B cell (primary cell): ENCODE measurements at regions not wholly inside any gene's neighbourhood (a gene's known extent, or its start where the extent isn't known, plus 50 kb on each side); places are given as distances from the start of the nearest gene placed in this dataset.

Experiments used
- CTCF ChIP-seq: fragments of 200-600 bp; IDR thresholded peaks from one replicate; pipeline ENCODE4 v1.8.0; 2022; ENCODE audit warnings: antibody characterized with exemption, mild to moderate bottlenecking
- EZH2 ChIP-seq: IDR thresholded peaks from 2 replicates; pipeline ENCODE4 v1.6.1; 2012; ENCODE audit warnings: borderline replicate concordance, low read depth, mild to moderate bottlenecking, moderate library complexity, low read length; ENCODE audit not compliant: insufficient read depth, poor library complexity, severe bottlenecking

GRCh38 chr5:84635235-84636055, 250.8 kb upstream of the EDIL3 start:
- TF ChIP-seq CTCF = no peak
- no peak for TF ChIP-seq EZH2
